Ascending aorta (tissue), 2 donors: ENCODE measurements at regions not wholly inside any gene's neighbourhood (a gene's known extent, or its start where the extent isn't known, plus 50 kb on each side); places are given as distances from the start of the nearest gene placed in this dataset.

Experiments used
- DNase-seq, 2 donors: peaks; one replicate each; pipeline ENCODE4 v3.0.0-alpha.2; 2019; ENCODE audit warnings: low spot score in 2 of 2
- H3K27ac ChIP-seq, 2 donors: fragments of 200-600 bp; sonication (generic); one replicate each; pipeline ENCODE4 v1.5.1; 2016 to 2017; ENCODE audit warnings: mild to moderate bottlenecking in 1 of 2
- H3K27me3 ChIP-seq: fragments of 200-600 bp; sonication (generic); one replicate; pipeline ENCODE4 v1.5.1; 2017
- H3K36me3 ChIP-seq, 2 donors: fragments of 200-600 bp; sonication (generic); one replicate each; pipeline ENCODE4 v1.5.1; 2016
- H3K4me1 ChIP-seq, 2 donors: fragments of 200-600 bp; sonication (generic); one replicate each; pipeline ENCODE4 v1.5.1; 2016 to 2017; ENCODE audit warnings: mild to moderate bottlenecking in 1 of 2
- H3K4me3 ChIP-seq, 2 donors: fragments of 200-600 bp; sonication (generic); one replicate each; pipeline ENCODE4 v1.5.1; 2016 to 2017; ENCODE audit warnings: mild to moderate bottlenecking in 1 of 2
- H3K9me3 ChIP-seq, 2 donors: fragments of 200-600 bp; sonication (generic); one replicate each; pipeline ENCODE4 v1.5.1; 2016
- CTCF ChIP-seq, 3 experiments: fragments of 200-600 bp in 2 of 3; fragments of 450-650 bp in 1 of 3; sonication (generic) in 2 of 3; IDR thresholded peaks; one replicate each; pipeline ENCODE4 v1.5.1; 2016 to 2019; ENCODE audit warnings: antibody characterized with exemption in 3 of 3, mild to moderate bottlenecking in 1 of 3, moderate library complexity in 1 of 3
- intact Hi-C: fragments of 100-400 bp; cut with DNase I; formaldehyde crosslinking; loops from one replicate; pipeline ENCODE4 v1.15.1; 2023

- Histone ChIP-seq H3K9me3 (peaks cover 6 to 7% of the 10 kb centered on the region in 2 donors), H3K27ac (no peak overlapping the region), H3K27me3 (no peaks in the 10 kb centered on the region), H3K36me3 (no peaks in the 10 kb centered on the region), H3K4me3 (no peak overlapping the region), H3K4me1 (no peaks in the 10 kb centered on the region)
- intact Hi-C loops: no loop called here
- DNase-seq: no peak
- TF ChIP-seq CTCF (IDR thresholded peaks at IDR 0.05): no peak
These were observed 410.7 kb upstream of the SEMA3A start for GRCh38 chr7:84605301-84605700.

- Histone ChIP-seq H3K27me3 (no peaks in the 10 kb centered on the region), H3K4me3 (no peak overlapping the region), H3K9me3 (peaks cover 6 to 7% of the 10 kb centered on the region in 2 donors), H3K4me1 (no peaks in the 10 kb centered on the region), H3K27ac (no peak overlapping the region), H3K36me3 (no peaks in the 10 kb centered on the region)
- no peak for TF ChIP-seq CTCF (IDR thresholded peaks at IDR 0.05)
- DNase-seq: no peak
- intact Hi-C loops: no loop called here
These were observed 409.0 kb upstream of the SEMA3A start for GRCh38 chr7:84603545-84603944.

- intact Hi-C loops: no loop called here
- no peak for DNase-seq
- Histone ChIP-seq H3K4me1 (no peaks in the 10 kb centered on the region), H3K27ac (no peak overlapping the region), H3K9me3 (no peaks in the 10 kb centered on the region), H3K27me3 (no peaks in the 10 kb centered on the region), H3K36me3 (no peaks in the 10 kb centered on the region), H3K4me3 (no peak overlapping the region)
- no peak for TF ChIP-seq CTCF (IDR thresholded peaks at IDR 0.05)
These were observed 400.4 kb upstream of the SEMA3A start for GRCh38 chr7:84595026-84595425.

- no peak for TF ChIP-seq CTCF (IDR thresholded peaks at IDR 0.05)
- Histone ChIP-seq H3K27ac (no peak overlapping the region), H3K36me3 (no peaks in the 10 kb centered on the region), H3K27me3 (no peaks in the 10 kb centered on the region), H3K4me3 (no peak overlapping the region), H3K9me3 (no peaks in the 10 kb centered on the region), H3K4me1 (no peaks in the 10 kb centered on the region)
- DNase-seq: no peak
- intact Hi-C loops: no loop called here
These were observed 397.3 kb upstream of the SEMA3A start for GRCh38 chr7:84591897-84592296.

DNA sequence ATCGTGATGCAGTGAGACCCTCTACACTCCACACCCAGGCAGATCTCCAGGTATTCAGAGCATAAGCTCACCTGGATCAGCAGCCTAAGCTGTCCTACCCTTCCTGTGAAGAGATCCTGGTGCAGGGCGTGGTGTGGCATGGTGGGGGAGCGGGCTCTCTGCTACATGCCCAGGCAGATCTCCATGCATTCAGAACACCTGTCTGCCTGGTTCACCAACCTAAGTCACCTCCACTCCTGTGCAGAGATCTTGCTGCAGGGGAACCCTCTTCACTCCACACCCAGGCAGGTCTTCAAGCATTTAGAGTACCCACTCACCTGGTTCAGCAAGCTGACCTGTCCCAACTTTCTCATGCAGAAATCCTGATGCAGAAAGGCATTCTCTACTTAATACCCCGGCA lies 394.4 kb upstream of the SEMA3A start:
- intact Hi-C loops: no loop called here
- no peak overlapping the region for H3K27ac ChIP-seq
- TF ChIP-seq CTCF (IDR thresholded peaks at IDR 0.05): no peak
- H3K4me1 ChIP-seq: no peaks in the 10 kb centered on the region
- DNase-seq: no peak
- no peak overlapping the region for H3K4me3 ChIP-seq
- no peaks in the 10 kb centered on the region for H3K27me3 ChIP-seq
- no peaks in the 10 kb centered on the region for H3K9me3 ChIP-seq
- no peaks in the 10 kb centered on the region for H3K36me3 ChIP-seq

- intact Hi-C loops: no loop called here
- H3K4me1 ChIP-seq: no peaks in the 10 kb centered on the region
- no peaks in the 10 kb centered on the region for H3K9me3 ChIP-seq
- no peaks in the 10 kb centered on the region for H3K27me3 ChIP-seq
- no peak overlapping the region for H3K27ac ChIP-seq
- DNase-seq: no peak
- no peak for TF ChIP-seq CTCF (IDR thresholded peaks at IDR 0.05)
- no peak overlapping the region for H3K4me3 ChIP-seq
- H3K36me3 ChIP-seq: no peaks in the 10 kb centered on the region
These were observed 388.7 kb upstream of the SEMA3A start for GRCh38 chr7:84583331-84583730.
